ENCODE measurements at regions not wholly inside any gene's neighbourhood (a gene's known extent, or its start where the extent isn't known, plus 50 kb on each side); places are given as distances from the start of the nearest gene placed in this dataset.

GRCh38 chr5:3684771-3685354 lies 89.2 kb downstream of the IRX1 start:
- TF ChIP-seq CTCF (IDR thresholded peaks at IDR 0.05) = no peak
- no peak for TF ChIP-seq POLR2AphosphoS5 (IDR thresholded peaks at IDR 0.05)
- no peak for TF ChIP-seq EP300 (IDR thresholded peaks at IDR 0.05)
- no peak for TF ChIP-seq POLR2A (IDR thresholded peaks at IDR 0.05; ENCODE audit: low read depth)
